ENCODE measurements at regions not wholly inside any gene's neighbourhood (a gene's known extent, or its start where the extent isn't known, plus 50 kb on each side); places are given as distances from the start of the nearest gene placed in this dataset.
"Not testable (repeated sequence)": the region's sequence is repeated elsewhere in the genome, so short reads cannot be mapped to it uniquely, and the experiment has no call there.

GRCh38 chr5:78718824-78719223, 70.3 kb upstream of the LHFPL2 start:
- DNase-seq (ENCODE audit: low read depth), result no peak
- no peak for TF ChIP-seq CTCF (IDR thresholded peaks at IDR 0.05; ENCODE audit: insufficient read depth, low read depth, low read length, missing control alignments)
- no peak overlapping the region for H3K4me3 ChIP-seq (ENCODE audit: low read depth, low read length)

- H3K4me3 ChIP-seq (ENCODE audit: low read depth, low read length), result no peak overlapping the region
- DNase-seq (ENCODE audit: low read depth), result no peak
- TF ChIP-seq CTCF (IDR thresholded peaks at IDR 0.05; ENCODE audit: insufficient read depth, low read depth, low read length, missing control alignments), result no peak
Observed at GRCh38 chr5:78717674-78718584, 69.4 kb upstream of the LHFPL2 start.

- no peak for TF ChIP-seq CTCF (IDR thresholded peaks at IDR 0.05; ENCODE audit: insufficient read depth, low read depth, low read length, missing control alignments)
- DNase-seq (ENCODE audit: low read depth), result no peak
- H3K4me3 ChIP-seq (ENCODE audit: low read depth, low read length), result no peak overlapping the region
Observed at GRCh38 chr5:78716206-78716605, 67.6 kb upstream of the LHFPL2 start.

- not testable (repeated sequence) for H3K4me3 ChIP-seq (ENCODE audit: low read depth, low read length)
Observed at GRCh38 chr5:78715351-78715750, 66.8 kb upstream of the LHFPL2 start.

GRCh38 chr5:78711670-78712069, 63.1 kb upstream of the LHFPL2 start:
- not testable (repeated sequence) for DNase-seq (ENCODE audit: low read depth); H3K4me3 ChIP-seq (ENCODE audit: low read depth, low read length)

More at GRCh38 chr5:78715351-78715750, 66.8 kb upstream of the LHFPL2 start:
- DNase-seq (ENCODE audit: low read depth), result not testable (repeated sequence)

- not testable (repeated sequence) for H3K4me3 ChIP-seq (ENCODE audit: low read depth, low read length)
Observed at GRCh38 chr5:78709729-78710430, 61.3 kb upstream of the LHFPL2 start.

GRCh38 chr5:78706825-78707224, 58.3 kb upstream of the LHFPL2 start:
- TF ChIP-seq CTCF (IDR thresholded peaks at IDR 0.05; ENCODE audit: insufficient read depth, low read depth, low read length, missing control alignments), result no peak
- no peak for DNase-seq (ENCODE audit: low read depth)
- H3K4me3 ChIP-seq (ENCODE audit: low read depth, low read length), result no peak overlapping the region

More at GRCh38 chr5:78709729-78710430, 61.3 kb upstream of the LHFPL2 start:
- DNase-seq (ENCODE audit: low read depth), result not testable (repeated sequence)

- DNase-seq (ENCODE audit: low read depth), result no peak
- no peak for TF ChIP-seq CTCF (IDR thresholded peaks at IDR 0.05; ENCODE audit: insufficient read depth, low read depth, low read length, missing control alignments)
- H3K4me3 ChIP-seq (ENCODE audit: low read depth, low read length), result no peak overlapping the region
Observed at GRCh38 chr5:78706381-78706780, 57.8 kb upstream of the LHFPL2 start.

All from GM12865 (cell line).